A549 (cell line): ENCODE measurements at regions not wholly inside any gene's neighbourhood (a gene's known extent, or its start where the extent isn't known, plus 50 kb on each side); places are given as distances from the start of the nearest gene placed in this dataset.

Experiments
- ATAC-seq, 2 experiments: fragments of 200-7000 bp in 1 of 2; fragments of >200 bp in 1 of 2; cut with Nextera tagmentation in 1 of 2; cut with Tn5 transposase in 1 of 2; 3 replicates each; pipeline versions ENCODE4 v1.8.0 to v1.9.1; 2018 to 2020; ENCODE audit warnings: mild to moderate bottlenecking in 1 of 2, moderate library complexity in 1 of 2
- CTCF ChIA-PET: fragments of 300-600 bp; sonication (Branson Sonifier 250); formaldehyde crosslinking; extraction: SDS; loops from one replicate; lab custom pipeline; 2021; ENCODE audit warnings: antibody characterized with exemption, inconsistent platforms; lab: Yijun Ruan, JAX
- POLR2A ChIA-PET: fragments of 350-600 bp; formaldehyde crosslinking; extraction: SDS; loops from one replicate; lab custom pipeline; 2021; ENCODE audit warnings: antibody characterized with exemption, inconsistent platforms; lab: Yijun Ruan, JAX
- DNase-seq, 2 experiments: peaks; one replicate each; pipeline versions ENCODE4 v3.0.0 to v3.0.0-alpha.2; 2011 to 2016; ENCODE audit warnings: low read depth in 1 of 2, low spot score in 1 of 2
- FAIRE-seq: peaks from 2 replicates; lab custom pipeline; 2011; peaks lifted over from hg19 to GRCh38; lab: Jason Lieb, UNC
- H3K27ac ChIP-seq, 2 experiments: fragments of >200 bp; sonication (Bioruptor Twin); formaldehyde crosslinking; 3 replicates each; pipeline ENCODE4 v1.5.1; 2016 to 2017
- H3K4me1 ChIP-seq: fragments of >200 bp; sonication (Bioruptor Twin); formaldehyde crosslinking; 3 replicates; pipeline ENCODE4 v1.6.1; 2016
- H3K4me2 ChIP-seq: fragments of >200 bp; sonication (Bioruptor Twin); formaldehyde crosslinking; 3 replicates; pipeline ENCODE4 v1.6.1; 2016
- H3K4me3 ChIP-seq: fragments of >200 bp; sonication (Bioruptor Twin); formaldehyde crosslinking; 3 replicates; pipeline ENCODE4 v1.5.1; 2016
- H3K9me3 ChIP-seq: fragments of >200 bp; sonication (Bioruptor Twin); formaldehyde crosslinking; 3 replicates; pipeline ENCODE4 v1.6.1; 2016
- EHF ChIP-seq: fragments of 250-450 bp; sonication (Bioruptor Pico); IDR thresholded peaks from 2 replicates; pipeline ENCODE4 v1.5.0; 2020; ENCODE audit warnings: mild to moderate bottlenecking
- EHMT2 ChIP-seq: fragments of 200-600 bp; sonication (generic); IDR thresholded peaks from 2 replicates; pipeline ENCODE4 v1.6.1; 2016; ENCODE audit warnings: antibody characterized with exemption, low read depth, mild to moderate bottlenecking, moderate library complexity
- ELK1 ChIP-seq: fragments of 150-350 bp; IDR thresholded peaks from 2 replicates; pipeline ENCODE4 v1.6.1; 2014; ENCODE audit warnings: low read depth, mild to moderate bottlenecking, low read length
- EP300 ChIP-seq, 2 experiments: fragments of >200 bp; sonication (Bioruptor Twin); formaldehyde crosslinking; IDR thresholded peaks; 2 replicates in 1 of 2; 3 replicates in 1 of 2; pipeline ENCODE4 v1.6.1; 2016 to 2017
- ESRRA ChIP-seq: fragments of 150-350 bp; IDR thresholded peaks from 2 replicates; pipeline ENCODE4 v1.6.1; 2014; ENCODE audit warnings: mild to moderate bottlenecking, low read length, borderline replicate concordance
- FOSL2 ChIP-seq, 2 experiments: fragments of 450-650 bp in 1 of 2; fragments of >200 bp in 1 of 2; sonication (Bioruptor Twin) in 1 of 2; formaldehyde crosslinking; IDR thresholded peaks; 2 replicates each; pipeline versions ENCODE4 v1.5.0 to v1.6.1; 2016 to 2020; ENCODE audit warnings: mild to moderate bottlenecking in 1 of 2, moderate library complexity in 1 of 2
- FOXS1 ChIP-seq: fragments of 250-450 bp; sonication (Bioruptor Pico); IDR thresholded peaks from 2 replicates; pipeline ENCODE4 v1.5.0; 2020; ENCODE audit warnings: mild to moderate bottlenecking, moderate library complexity
- GATA3 ChIP-seq: IDR thresholded peaks from 2 replicates; pipeline ENCODE4 v1.6.1; 2012; ENCODE audit warnings: borderline replicate concordance
- HEYL ChIP-seq: fragments of 250-450 bp; sonication (Bioruptor Pico); IDR thresholded peaks from 2 replicates; pipeline ENCODE4 v1.8.0; 2021; ENCODE audit warnings: mild to moderate bottlenecking, moderate library complexity
- HOXA7 ChIP-seq: fragments of 250-450 bp; sonication (Bioruptor Pico); IDR thresholded peaks from 2 replicates; pipeline ENCODE4 v1.5.0; 2020; ENCODE audit warnings: mild to moderate bottlenecking, moderate library complexity
- HOXB13 ChIP-seq: fragments of 250-450 bp; sonication (Bioruptor Pico); IDR thresholded peaks from 2 replicates; pipeline ENCODE4 v1.5.0; 2020; ENCODE audit warnings: low read depth, mild to moderate bottlenecking, moderate library complexity
- NPAS2 ChIP-seq: fragments of 250-450 bp; sonication (Bioruptor Pico); IDR thresholded peaks from 2 replicates; pipeline ENCODE4 v1.8.0; 2022; ENCODE audit warnings: mild to moderate bottlenecking, moderate library complexity, borderline replicate concordance
- PBX3 ChIP-seq: IDR thresholded peaks from 2 replicates; pipeline ENCODE4 v1.6.1; 2012
- POLR2AphosphoS2 ChIP-seq: conservative IDR thresholded peaks from 2 replicates; pipeline ENCODE4 v1.6.1; 2012; ENCODE audit warnings: low read length, improper control_type of control experiment, inconsistent platforms
- RARB ChIP-seq: fragments of 250-450 bp; sonication (Bioruptor Pico); IDR thresholded peaks from 2 replicates; pipeline ENCODE4 v1.8.0; 2021; ENCODE audit warnings: mild to moderate bottlenecking, moderate library complexity
- RCOR1 ChIP-seq: fragments of 150-350 bp; IDR thresholded peaks from 2 replicates; pipeline ENCODE4 v1.6.1; 2014; ENCODE audit warnings: antibody characterized with exemption, low read length, low read depth
- TP53 ChIP-seq: fragments of 250-450 bp; sonication (Bioruptor Pico); IDR thresholded peaks from 2 replicates; pipeline ENCODE4 v1.5.0; 2021; ENCODE audit warnings: mild to moderate bottlenecking, moderate library complexity
- ZC3H11A ChIP-seq: fragments of 450-650 bp; IDR thresholded peaks from 2 replicates; pipeline ENCODE4 v1.6.1; 2014; ENCODE audit warnings: antibody characterized with exemption, mild to moderate bottlenecking
- ZNF302 ChIP-seq: fragments of 250-450 bp; sonication (Bioruptor Pico); IDR thresholded peaks from 2 replicates; pipeline ENCODE4 v1.9.0; 2021; ENCODE audit warnings: inconsistent platforms, mild to moderate bottlenecking, moderate library complexity
- WGBS: methylation state at CpG from one replicate; pipeline ENCODE4 v1.1.6; 2017; ENCODE audit errors: missing lambda C conversion rate; 5-methylcytosine and 5-hydroxymethylcytosine counted together

GRCh38 chr15:79193103-79193502 lies 89.4 kb upstream of the ANKRD34C start (continued):
- TF ChIP-seq RARB (no peak), ZNF302 (CRISPR knock-in tag) (no peak), TP53 (CRISPR knock-in tag) (no peak)

GRCh38 chr15:79192462-79193036 lies 90.0 kb upstream of the ANKRD34C start:
- H3K4me2 ChIP-seq, result no peak overlapping the region
- TF ChIP-seq HOXB13 (CRISPR knock-in tag), result no peak
- no peak for TF ChIP-seq RARB
- TF ChIP-seq NPAS2, result no peak
- TF ChIP-seq ZC3H11A, result no peak
- no peak for TF ChIP-seq EHF (CRISPR knock-in tag)
- TF ChIP-seq FOXS1 (CRISPR knock-in tag), result no peak
- TF ChIP-seq EHMT2, result no peak
- no peak for TF ChIP-seq RCOR1
- no peak for TF ChIP-seq ELK1
- no peak for TF ChIP-seq ESRRA
- no peak for TF ChIP-seq HOXA7
- TF ChIP-seq PBX3, result no peak
- no peak for TF ChIP-seq POLR2AphosphoS2
- TF ChIP-seq EP300 (IDR thresholded peaks at IDR 0.05), result no peak
- TF ChIP-seq FOSL2 (IDR thresholded peaks at IDR 0.05), result no peak
- TF ChIP-seq FOSL2 (CRISPR knock-in tag; IDR thresholded peaks at IDR 0.05), result no peak
- H3K4me3 ChIP-seq, result no peak overlapping the region
- no peak overlapping the region for H3K27ac ChIP-seq
- no peak for FAIRE-seq
- no peaks in the 10 kb centered on the region for H3K4me1 ChIP-seq
- WGBS, result 52% methylated on average over 10 of the region's 10 CpGs
- ATAC-seq, result no peak
- ChIA-PET CTCF (interaction anchor here (1.0 to 27.4 kb wide), 7 partner anchors 9 to 283 kb away, joined by 3 to 518 read pairs (median 6); no protein-coding TSS in a partner anchor), POLR2A (interaction anchor here (0.5 kb wide), 1 partner anchor 120 kb away, joined by 5 read pairs; no protein-coding TSS in a partner anchor)
- H3K9me3 ChIP-seq, result no peaks in the 10 kb centered on the region
- DNase-seq, result no peak

- DNase-seq (no peak), ATAC-seq (no peak)
- POLR2A ChIA-PET, result no interaction called here
- H3K9me3 ChIP-seq, result no peaks in the 10 kb centered on the region
- WGBS, result 55% methylated on average over 8 of the region's 8 CpGs
- no peak overlapping the region for H3K4me2 ChIP-seq
- H3K4me3 ChIP-seq, result no peak overlapping the region
- TF ChIP-seq FOXS1 (CRISPR knock-in tag), result no peak
- no peak for TF ChIP-seq ELK1
- no peak for TF ChIP-seq HOXA7
- no peak for TF ChIP-seq HEYL (CRISPR knock-in tag)
- TF ChIP-seq EP300 (IDR thresholded peaks at IDR 0.05), result no peak
- TF ChIP-seq GATA3, result no peak
- TF ChIP-seq, all 56 proteins: peak for 0
- CTCF ChIA-PET, result interaction anchor here (0.6 to 27.4 kb wide), 6 partner anchors 9 to 281 kb away, joined by 3 to 518 read pairs (median 4); no protein-coding TSS in a partner anchor
- H3K4me1 ChIP-seq, result no peaks in the 10 kb centered on the region
- FAIRE-seq, result no peak
- no peak overlapping the region for H3K27ac ChIP-seq
These were observed 92.4 kb upstream of the ANKRD34C start for GRCh38 chr15:79190093-79190492.
